HG03442 (cell line): ENCODE measurements at regions not wholly inside any gene's neighbourhood (a gene's known extent, or its start where the extent isn't known, plus 50 kb on each side); places are given as distances from the start of the nearest gene placed in this dataset.
"Not testable (repeated sequence)": the region's sequence is repeated elsewhere in the genome, so short reads cannot be mapped to it uniquely, and the experiment has no call there.

ENCODE experiments used
- ATAC-seq: cut with Tn5 transposase; IDR thresholded peaks from one replicate; pipeline ENCODE4 v1.9.1; 2021; ENCODE audit warnings: mild to moderate bottlenecking, moderate library complexity; ENCODE audit not compliant: unreplicated experiment

DNA sequence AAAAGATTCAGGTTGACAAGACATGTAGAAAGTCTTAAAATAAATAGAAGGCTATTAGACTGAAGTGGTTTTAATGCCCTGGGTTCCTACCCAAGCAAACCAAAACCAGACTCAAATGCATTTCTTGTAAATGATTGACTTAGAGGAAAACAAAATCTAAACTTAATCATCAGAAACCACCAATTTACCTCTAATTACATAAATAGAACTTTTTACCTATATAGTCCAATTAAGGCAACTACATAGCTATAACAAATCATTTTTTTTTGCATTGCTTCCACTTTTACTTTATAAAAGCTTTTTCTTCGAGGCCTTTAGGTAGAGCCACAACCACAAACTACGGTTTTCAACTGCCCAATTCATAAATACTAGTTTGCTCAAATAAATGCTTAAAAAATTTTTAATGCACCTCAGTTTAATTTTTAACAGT is 231.3 kb upstream of the ARHGEF26 start:
- ATAC-seq, result no peak

DNA sequence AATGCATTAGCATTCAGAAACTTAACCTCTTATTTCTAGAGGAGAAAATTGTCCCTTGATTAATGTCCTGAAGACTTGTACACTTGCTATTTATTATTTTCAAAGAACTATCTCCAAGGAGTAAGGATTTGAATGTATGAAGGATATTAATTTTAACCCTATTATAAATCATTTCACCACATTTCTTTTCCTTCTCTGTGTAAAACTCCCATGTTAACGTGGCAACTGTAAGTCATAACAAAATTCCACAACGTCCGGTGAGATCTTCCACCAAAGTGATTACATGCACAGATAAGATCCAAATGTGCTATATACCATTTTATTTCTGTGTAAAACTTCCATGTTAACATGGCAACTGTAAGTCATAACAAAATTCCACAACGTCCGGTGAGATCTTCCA is 229.1 kb upstream of the ARHGEF26 start:
- no peak for ATAC-seq

DNA sequence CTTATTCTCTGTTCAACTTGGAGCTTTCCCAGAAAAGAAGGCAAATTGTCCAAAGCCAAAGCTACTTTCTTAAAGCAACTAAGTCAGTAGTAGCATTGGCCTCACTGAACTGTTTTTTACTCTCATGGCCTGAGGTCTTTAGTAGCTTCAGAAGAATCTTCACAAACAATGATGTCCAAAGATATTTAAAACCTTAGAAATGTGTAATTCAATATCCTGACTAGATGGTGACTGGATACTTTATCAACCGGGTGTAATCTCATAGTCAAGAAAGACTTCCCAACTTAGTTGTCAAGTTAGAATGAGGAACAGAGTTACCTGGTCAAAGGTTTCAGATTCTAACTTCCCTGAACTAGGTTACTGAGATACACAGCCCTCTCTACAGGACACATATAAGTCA is 226.3 kb upstream of the ARHGEF26 start:
- no peak for ATAC-seq

DNA sequence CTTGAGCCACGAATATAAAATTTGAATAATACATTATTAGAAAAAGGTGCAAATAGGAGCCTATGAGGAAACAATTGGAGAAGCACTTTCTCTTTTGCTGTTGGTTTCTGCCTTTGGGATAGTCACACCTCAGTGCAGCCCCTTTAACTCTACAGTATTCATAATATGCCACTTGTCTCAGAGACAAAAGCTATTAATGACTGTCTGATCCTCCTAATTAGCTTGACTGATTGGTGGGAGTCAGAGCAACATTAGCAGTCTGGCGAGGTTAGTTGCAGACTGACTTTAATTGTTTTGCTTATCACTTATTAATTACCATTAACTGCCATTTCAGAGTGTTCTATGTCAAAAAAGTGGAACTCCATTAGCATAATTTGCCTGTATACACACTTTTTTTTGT is 225.0 kb upstream of the ARHGEF26 start:
- no peak for ATAC-seq

DNA sequence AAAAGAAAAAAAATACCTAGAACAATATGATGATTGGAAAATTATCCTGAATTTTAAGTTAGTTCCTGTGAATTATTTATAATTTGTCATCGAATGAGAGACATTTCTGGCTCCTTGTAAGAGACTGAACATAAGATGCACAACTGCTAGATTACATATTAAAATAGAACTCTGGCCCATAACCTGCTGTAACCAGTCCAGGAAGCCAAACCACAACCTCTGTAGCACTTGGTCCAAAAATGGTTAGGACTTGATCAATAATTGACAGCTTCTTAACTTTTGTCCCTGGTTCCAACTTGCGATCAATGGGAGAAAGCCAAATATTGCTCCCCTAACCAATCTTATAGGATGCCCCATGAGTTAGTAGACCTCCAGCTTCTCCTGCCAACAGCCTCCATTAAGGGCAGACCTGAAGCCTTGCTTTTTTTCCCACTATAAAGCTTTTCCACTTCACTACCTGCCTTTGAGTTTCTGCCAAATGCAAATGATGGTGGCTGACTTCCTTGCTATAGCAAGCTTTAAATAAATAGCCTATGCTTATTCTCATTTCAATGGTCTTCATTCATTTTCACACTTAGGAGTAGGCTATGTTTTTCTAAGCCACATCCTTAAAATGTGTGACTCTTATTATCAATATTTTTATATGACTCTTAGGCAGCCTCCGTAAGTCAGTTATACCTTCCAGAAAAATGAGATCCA is 224.0 kb upstream of the ARHGEF26 start:
- ATAC-seq, result peak; percentile 64

DNA sequence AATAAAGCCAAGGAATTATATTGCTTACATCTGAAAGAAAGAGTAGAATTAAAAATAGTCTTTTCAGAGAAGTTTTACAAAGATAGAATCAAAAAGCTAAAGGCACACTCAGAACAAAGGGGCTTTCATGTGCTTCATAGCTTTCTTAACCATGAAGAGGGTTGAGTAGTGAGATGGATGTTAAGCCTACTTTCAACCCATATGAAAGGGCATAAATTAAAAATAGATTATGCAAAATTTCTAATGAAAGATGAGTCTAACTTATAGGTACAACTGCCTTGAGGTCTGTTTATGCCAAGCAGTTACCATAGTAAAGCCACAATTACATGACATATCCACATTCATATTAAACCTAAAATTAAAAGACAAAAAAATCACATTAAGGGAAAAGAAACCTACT is 223.3 kb upstream of the ARHGEF26 start:
- ATAC-seq, result peak; percentile 74

DNA sequence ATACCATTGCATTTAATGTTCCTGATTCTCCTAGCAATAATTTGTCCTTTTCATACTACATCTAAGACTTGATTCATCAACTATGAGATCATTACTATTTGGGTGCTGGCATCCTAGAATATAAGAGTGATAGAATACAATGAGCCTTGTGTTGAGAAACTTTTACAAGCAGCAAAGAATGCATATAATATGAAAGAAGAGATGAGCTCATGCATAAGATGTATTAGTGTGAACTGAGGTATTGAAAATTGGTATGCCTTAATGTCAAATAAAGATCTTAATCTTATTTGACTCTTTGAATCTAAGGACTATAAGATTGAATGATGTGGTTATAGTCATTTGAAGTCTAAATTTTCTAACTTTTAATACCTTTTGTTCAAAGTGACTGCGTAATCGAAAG is 220.0 kb upstream of the ARHGEF26 start:
- ATAC-seq, result no peak

DNA sequence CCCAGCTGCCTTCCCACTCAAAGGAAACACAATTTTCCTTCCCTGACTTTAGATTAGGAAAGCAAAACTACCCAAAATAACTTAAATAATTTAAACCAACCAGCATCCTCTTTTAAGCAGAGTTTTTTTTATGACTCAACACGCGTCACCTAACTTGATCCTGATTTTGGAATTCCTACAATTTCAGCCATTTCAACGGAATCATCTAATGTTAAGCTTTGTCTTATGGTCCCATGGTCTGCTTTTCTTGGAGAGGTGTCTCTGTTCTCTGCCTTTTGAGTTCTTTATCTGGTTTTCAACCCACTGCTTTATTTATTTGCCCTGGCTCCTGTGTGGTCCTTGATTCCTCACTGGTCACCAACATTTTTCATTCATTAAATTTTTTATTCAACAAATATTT is 219.2 kb upstream of the ARHGEF26 start:
- ATAC-seq, result no peak

DNA sequence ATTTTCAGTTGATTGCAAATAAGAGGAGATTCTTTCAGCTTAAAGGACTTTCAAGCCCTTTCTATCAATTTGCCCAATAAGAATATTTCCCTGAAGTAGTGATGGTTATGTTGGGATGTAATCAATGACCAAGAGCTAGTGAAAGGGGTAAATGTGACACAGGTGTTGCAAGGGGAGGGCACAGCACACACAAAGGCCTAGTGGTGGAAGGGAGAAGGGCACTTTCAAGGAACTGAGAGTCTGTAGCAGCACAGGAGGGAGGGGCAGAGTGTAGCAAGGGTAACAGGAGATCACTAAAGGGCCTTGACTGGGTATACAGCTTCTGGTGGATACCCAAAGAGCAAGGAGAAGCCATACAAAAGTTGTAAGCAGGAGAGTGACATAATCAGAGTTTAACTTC is 217.8 kb upstream of the ARHGEF26 start:
- peak; percentile 85 for ATAC-seq

DNA sequence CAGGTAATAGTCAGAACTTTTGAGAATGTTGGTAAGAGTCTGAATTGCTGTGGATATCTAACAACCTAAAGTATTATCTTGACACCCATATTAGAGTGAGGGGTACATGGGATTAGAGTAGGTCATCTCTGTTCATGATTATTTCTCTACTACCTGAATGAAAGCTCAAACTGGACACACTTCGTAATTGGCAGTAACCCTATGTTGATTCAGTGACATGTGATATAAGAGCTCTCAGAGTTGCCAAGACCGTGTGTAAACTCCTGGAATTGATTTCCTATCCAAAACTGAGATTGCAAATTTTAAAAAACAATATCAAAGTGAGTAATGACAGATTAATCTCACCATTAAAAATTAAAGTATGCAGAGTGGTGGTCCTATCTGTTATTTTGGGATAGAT is 214.8 kb upstream of the ARHGEF26 start:
- ATAC-seq, result no peak

DNA sequence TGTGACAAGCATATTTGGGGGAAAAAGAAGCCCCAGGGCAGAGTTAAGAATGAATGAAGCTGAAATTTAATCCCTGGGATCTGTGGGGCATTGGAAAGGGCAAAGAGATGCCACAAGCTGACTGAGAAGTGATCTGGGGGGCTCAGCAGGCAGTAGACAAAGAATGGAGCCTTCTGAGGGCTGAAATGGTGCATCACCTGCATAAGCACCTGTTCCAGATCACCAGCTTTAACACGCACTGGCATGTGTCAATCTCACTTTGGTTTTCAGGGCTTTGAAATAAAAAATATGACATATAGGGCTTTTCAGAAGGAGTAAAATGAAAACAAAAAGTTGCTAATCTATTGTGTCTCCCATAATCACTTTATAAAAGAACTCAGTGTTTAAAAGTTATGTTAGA is 210.8 kb upstream of the ARHGEF26 start:
- no peak for ATAC-seq

DNA sequence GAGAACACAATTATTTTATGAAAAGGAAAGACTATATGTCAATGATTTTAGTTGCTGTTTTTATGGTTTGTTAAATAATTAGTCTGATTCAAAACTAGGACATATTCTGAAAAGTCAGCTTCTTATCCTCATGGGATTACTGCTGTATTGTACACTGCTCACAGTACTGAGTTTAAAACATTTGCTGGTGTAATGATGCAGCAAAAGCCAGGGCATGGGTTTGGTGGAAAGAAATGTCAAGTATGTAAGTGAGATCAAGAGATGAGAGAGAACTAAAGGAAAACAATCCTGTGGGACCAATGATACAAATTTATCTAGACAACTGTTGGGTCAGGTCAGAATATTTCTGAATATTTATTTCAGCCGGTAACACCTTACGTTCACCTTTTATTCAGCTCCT is 210.1 kb upstream of the ARHGEF26 start:
- ATAC-seq, result no peak

DNA sequence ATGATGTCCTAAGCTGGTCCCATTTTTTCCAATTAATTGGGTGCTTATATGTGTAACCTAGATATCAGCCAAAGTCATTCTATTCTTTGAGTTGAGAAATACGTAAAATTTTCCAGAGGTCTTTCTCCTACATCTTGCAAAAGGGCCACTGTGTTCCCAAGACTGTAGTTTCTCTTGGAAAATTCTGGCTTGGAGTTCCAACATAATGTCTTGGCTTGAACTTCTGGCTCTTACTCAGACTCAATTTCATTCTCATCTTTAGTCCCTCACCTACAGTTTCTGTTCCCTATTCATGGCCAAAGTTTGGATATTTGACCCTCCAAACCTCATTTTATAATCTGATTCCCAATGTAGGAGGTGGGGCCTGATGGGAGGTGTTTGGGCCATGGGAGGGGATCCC is 201.4 kb upstream of the ARHGEF26 start:
- no peak for ATAC-seq

DNA sequence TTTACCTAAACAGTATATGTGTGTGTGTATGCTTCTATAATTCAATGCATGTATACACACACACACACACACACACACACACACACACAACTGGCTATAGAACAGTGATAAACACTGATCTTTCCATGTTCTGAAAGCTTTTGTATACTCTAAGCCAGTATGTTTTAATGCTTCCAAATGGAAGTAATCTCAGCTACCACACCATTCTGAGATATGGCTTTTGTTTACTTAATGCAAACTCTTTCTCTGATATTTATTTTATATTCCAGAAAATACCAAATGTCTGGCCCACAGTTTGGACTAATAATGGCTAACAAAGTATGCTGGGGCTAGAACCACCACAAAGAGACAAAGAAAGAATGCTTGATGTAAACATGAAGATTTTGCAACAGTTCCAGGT is 199.4 kb upstream of the ARHGEF26 start:
- ATAC-seq, result no peak

DNA sequence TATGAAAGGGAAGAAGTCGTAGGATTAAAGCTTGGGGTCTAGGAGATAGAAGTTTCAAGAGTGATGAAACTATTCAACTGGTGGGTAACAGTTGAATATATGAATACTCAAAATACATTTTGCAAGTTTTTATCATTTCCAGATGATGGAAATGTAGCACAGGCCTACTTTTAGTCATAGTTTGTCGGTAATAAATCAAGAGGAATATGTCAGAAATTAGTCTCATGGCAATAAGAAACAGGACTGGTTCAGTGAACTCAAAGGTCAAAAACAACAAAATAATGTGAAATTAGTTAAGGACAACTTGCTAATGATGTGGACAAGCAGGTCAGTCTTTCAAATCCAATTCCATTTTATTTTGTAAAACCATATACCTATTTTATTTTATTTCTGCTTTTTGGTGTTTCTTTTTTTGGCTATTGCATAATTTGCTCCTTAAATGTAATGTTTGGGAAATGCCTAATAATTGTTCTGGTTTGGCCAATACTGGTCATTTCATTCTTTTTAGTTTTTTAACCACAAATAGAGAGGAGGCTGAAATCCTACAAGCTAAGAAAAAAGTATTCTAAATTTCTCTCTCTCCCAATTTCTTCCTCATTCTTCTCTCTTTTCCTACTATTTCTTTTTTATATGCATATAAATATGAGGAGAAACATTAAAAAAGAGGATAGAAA is 195.2 kb upstream of the ARHGEF26 start:
- ATAC-seq, result no peak

DNA sequence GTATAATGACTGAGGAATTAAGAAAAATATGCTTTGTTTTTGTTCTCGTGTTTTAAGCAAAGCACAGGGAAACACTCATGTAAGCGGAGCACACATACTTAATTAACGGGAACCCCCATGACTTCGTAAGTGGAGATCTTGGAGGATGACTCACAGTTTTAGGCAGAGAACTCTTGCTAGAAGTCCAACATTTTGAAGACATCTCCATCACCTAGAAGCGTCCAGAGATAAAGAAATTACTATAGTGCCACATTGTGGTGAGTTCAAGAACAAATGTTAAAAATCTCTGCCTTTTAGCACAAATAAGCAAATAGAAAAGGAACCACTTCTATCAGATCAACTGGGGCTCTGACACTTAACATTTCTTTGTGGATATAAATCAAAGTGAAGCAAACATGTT is 194.1 kb upstream of the ARHGEF26 start:
- ATAC-seq, result no peak

DNA sequence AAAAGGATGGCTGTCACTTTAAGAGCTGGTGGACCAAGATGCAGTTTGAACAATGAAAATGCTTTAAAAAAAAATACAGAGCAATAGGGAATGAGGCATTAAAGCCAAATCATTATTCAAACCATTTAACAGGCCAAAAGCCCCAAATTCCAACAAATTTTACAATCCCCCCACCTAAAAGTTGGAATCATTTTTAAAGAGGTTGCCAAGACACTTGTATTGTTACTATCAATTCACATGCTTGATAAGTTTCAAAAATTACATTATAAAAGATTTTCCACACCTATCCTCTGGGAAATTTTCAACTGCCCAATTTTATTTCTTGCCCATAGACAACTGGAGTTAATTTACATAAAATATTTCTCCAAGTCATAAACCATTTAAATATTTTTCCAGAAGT is 192.3 kb upstream of the ARHGEF26 start:
- no peak for ATAC-seq

DNA sequence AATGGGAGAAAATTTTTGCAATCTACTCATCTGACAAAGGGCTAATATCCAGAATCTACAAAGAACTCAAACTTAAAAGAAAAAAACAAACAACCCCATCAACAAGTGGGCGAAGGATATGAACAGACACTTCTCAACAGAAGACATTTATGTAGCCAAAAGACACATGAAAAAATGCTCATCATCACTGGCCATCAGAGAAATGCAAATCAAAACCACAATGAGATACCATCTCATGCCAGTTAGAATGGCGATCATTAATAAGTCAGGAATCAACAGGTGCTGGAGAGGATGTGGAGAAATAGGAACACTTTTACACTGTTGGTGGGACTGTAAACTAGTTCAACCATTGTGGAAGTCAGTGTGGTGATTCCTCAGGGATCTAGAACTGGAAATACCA is 187.7 kb upstream of the ARHGEF26 start:
- not testable (repeated sequence) for ATAC-seq

DNA sequence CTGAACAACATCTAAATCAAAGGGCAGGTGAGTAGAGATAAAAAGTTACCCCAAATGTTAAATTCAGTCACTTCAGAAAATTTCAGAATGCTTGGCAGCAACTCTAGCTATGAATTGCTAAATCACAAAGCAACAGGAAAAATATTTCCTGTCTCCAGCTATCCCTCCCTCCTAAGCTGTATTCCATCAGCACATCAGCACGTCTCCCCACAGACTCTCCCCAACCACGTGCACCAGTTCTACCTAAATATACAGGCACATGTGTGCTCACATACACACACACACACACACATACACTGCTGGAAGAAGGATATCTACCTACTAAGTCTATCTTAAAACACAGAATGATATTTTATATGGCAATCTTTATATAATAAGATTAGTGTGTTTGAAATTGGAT is 177.1 kb upstream of the ARHGEF26 start:
- ATAC-seq, result no peak

DNA sequence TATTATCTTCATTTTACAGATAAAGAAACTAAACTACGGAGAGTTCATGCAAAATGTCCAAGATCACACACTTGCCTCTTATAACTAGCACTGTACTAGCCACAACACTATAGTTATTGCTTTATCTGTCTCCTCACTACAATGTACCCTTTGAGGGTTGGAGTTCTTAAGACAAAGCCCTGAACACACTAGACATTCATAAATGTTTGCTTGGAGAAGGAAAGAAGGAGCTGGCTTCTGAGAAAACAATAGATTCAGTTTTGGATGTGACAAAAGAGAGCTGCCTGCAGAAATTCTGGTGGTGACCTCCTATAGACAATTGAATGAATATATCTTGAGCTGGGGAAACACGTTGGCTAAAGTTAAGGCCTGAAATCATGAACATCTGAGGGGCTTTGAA is 169.9 kb upstream of the ARHGEF26 start:
- no peak for ATAC-seq

DNA sequence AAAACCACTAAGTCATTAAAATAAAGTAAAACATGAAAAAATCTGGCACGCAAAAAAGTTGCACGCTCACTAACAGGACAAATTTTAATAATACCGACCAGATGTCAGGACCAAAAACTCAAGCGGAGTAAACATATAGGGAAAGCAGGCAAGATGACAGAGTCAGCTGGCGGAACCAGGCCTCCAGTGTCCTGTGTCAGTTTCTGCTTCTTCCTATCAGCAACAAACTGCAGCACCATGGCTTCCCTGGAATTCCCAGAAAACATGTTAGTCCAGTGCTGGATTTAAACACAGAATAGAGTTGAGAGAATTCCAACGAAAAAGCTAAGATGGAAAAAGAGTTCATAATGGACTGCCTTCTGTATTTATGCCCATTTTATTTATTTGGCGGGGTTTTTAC is 169.1 kb upstream of the ARHGEF26 start:
- no peak for ATAC-seq

DNA sequence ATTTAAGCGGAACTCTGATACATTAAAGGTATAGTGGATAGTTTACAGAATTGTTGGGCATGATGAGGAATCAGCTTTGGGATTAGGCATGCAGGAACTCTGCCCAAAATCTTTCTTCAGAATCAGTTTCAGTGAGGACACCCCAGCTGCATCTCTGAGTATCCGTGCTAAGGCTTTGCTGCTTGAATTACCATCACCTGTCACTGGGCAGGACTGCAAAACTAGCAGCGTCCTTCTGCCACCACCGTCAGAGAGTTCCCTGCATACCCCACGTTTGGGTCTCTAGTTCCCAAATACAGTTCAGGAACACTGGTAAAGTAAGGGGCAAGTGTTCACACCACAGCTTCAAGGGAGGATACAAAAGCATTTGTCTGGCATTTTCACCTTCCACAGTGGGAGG is 164.6 kb upstream of the ARHGEF26 start:
- ATAC-seq, result no peak

DNA sequence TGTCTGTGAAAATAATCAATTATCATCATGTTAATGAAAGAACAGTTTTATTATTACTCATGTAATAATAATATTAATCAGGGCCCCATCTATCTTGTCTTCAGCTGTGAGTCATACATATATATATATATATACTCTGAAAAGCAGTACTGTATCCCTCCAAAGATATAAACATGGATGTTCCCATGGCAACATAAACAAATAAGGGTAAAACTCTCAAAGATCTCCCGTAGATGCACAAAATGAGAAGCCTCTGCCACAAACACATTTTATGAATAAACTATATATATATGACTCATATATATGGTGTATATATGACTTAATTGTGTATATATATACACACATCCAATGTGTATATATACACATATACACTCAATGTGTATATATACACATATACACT is 163.8 kb upstream of the ARHGEF26 start:
- no peak for ATAC-seq
